ENCODE measurements at regions not wholly inside any gene's neighbourhood (a gene's known extent, or its start where the extent isn't known, plus 50 kb on each side); places are given as distances from the start of the nearest gene placed in this dataset.

GRCh38 chr2:150350500-150350899 is 137.0 kb downstream of the RND3 start:
- H3K27ac ChIP-seq (ENCODE audit: extremely low read depth, low read depth, low read length) = no peak overlapping the region
- intact Hi-C loops (cut with micrococcal nuclease) = no loop called here
- H2AFZ ChIP-seq (ENCODE audit: low read depth, low read length) = no peak overlapping the region
- H3K4me1 ChIP-seq (replicated peaks in 1 of 2; ENCODE audit: control insufficient read depth in 2 of 2, insufficient read depth in 2 of 2, low read length in 2 of 2) = no peaks in the 10 kb centered on the region
- H3K36me3 ChIP-seq (ENCODE audit: control insufficient read depth, insufficient read depth, low read length) = no peaks in the 10 kb centered on the region
- no peaks in the 10 kb centered on the region for H3K27me3 ChIP-seq (ENCODE audit: control insufficient read depth in 2 of 2, insufficient read depth in 2 of 2, low read length in 2 of 2)
- ATAC-seq = no peak
- BruUV-seq (replicated peaks) = no TSS peak
- H3K9me3 ChIP-seq (replicated peaks; ENCODE audit: control insufficient read depth, insufficient read depth, low read depth, low read length) = no peaks in the 10 kb centered on the region; the same call in 1 of the 2 replicates
- 0% methylated on average over 4 of the region's 4 CpGs for WGBS (ENCODE audit: insufficient coverage, low coverage, missing lambda C conversion rate)
- CTCF ChIA-PET (ENCODE audit: low intra/inter-chr PET ratio) = no interaction called here
- POLR2A ChIA-PET = no interaction called here
- no peak for DNase-seq (ENCODE audit: extremely low read depth in 1 of 4, low spot score in 3 of 4)
- in situ Hi-C loops (cut with MboI) = no loop called here
- H3K4me3 ChIP-seq = no peak overlapping the region
- TF ChIP-seq CEBPG (CRISPR knock-in tag; IDR thresholded peaks at IDR 0.05) (no peak), CEBPG (tag; conservative IDR thresholded peaks at IDR 0.05 in 1 of 2, IDR thresholded peaks at IDR 0.05 in 1 of 2) (no peak), SOX6 (IDR thresholded peaks at IDR 0.05) (no peak), POLR3G (IDR thresholded peaks at IDR 0.05; ENCODE audit: extremely low read depth, insufficient read length, insufficient replicate concordance) (no peak), CHD2 (IDR thresholded peaks at IDR 0.05; ENCODE audit: low read depth, low read length) (no peak), MEF2D (tag; conservative IDR thresholded peaks at IDR 0.05; ENCODE audit: low read depth) (no peak), SIX5 (IDR thresholded peaks at IDR 0.05; ENCODE audit: borderline replicate concordance in 1 of 2, insufficient read depth in 1 of 2, low read depth in 1 of 2, low read length in 2 of 2) (no peak), GATA2 (CRISPR knock-in tag; IDR thresholded peaks at IDR 0.05) (no peak), KDM5B (IDR thresholded peaks at IDR 0.05; ENCODE audit: insufficient replicate concordance, low read depth, low read length) (no peak), ZBTB34 (CRISPR knock-in tag; IDR thresholded peaks at IDR 0.05) (no peak), HSF4 (CRISPR knock-in tag; IDR thresholded peaks at IDR 0.05; ENCODE audit: borderline replicate concordance) (no peak), HMG20A (CRISPR knock-in tag; conservative IDR thresholded peaks at IDR 0.05) (no peak), GABPA (tag; conservative IDR thresholded peaks at IDR 0.05; ENCODE audit: low read depth) (no peak), SMAD1 (IDR thresholded peaks at IDR 0.05; ENCODE audit: low read depth, low read length, partially characterized antibody) (no peak), LEF1 (IDR thresholded peaks at IDR 0.05) (no peak), MAFF (IDR thresholded peaks at IDR 0.05; ENCODE audit: low read length) (no peak), ZKSCAN3 (CRISPR knock-in tag; IDR thresholded peaks at IDR 0.05) (no peak), ZNF384 (IDR thresholded peaks at IDR 0.05; ENCODE audit: low read depth, low read length) (no peak), BRD9 (IDR thresholded peaks at IDR 0.05; ENCODE audit: low read depth, partially characterized antibody) (no peak), ELK1 (CRISPR knock-in tag; IDR thresholded peaks at IDR 0.05) (no peak)
- H3K9ac ChIP-seq (ENCODE audit: insufficient read depth in 1 of 2, low read depth in 2 of 2, low read length in 2 of 2) = no peak overlapping the region
- no peak overlapping the region for H3K4me2 ChIP-seq (ENCODE audit: insufficient read depth, low read length)
- FAIRE-seq = no peak
- no peaks in the 10 kb centered on the region for H3K9me1 ChIP-seq (ENCODE audit: control insufficient read depth, insufficient read depth, low read length)
- H3K79me2 ChIP-seq (ENCODE audit: control insufficient read depth, insufficient read depth, low read length) = no peaks in the 10 kb centered on the region
- H4K20me1 ChIP-seq (replicated peaks; ENCODE audit: control insufficient read depth, insufficient read depth, low read length) = no peaks in the 10 kb centered on the region

Data from K562 (cell line).